ENCODE measurements at regions not wholly inside any gene's neighbourhood (a gene's known extent, or its start where the extent isn't known, plus 50 kb on each side); places are given as distances from the start of the nearest gene placed in this dataset.

GRCh38 chr5:58064801-58065200 is 395.1 kb downstream of the PLK2 start:
- no peak for DNase-seq (ENCODE audit: low spot score)
- in situ Hi-C loops (cut with HindIII; ENCODE audit: low sequenced_read_pairs): no loop called here

DNA sequence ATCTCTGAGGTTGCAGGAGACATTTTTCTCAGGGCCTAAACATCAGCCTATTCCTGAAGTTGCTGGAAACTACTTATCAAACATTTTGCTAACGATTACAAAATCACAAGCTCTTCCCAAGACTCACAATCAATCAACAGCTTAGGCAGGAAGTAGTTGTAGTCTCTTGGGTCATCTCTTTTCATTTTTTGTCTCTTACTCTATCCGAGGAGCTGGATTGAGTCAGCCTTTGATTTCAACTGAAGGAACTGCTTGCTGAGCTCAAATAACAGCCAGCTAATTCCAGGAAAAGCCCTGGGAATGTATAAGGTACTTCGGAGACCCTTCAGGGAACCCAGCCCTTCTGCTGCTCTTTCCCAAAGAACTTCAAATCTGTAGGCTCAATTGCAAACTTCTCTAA is 398.9 kb downstream of the PLK2 start:
- in situ Hi-C loops (cut with HindIII; ENCODE audit: low sequenced_read_pairs): no loop called here
- no peak for DNase-seq (ENCODE audit: low spot score)

GRCh38 chr5:58057324-58057723 is 402.6 kb downstream of the PLK2 start:
- in situ Hi-C loops (cut with HindIII; ENCODE audit: low sequenced_read_pairs): no loop called here
- DNase-seq (ENCODE audit: low spot score): no peak

GRCh38 chr5:58056546-58056945 is 403.3 kb downstream of the PLK2 start:
- DNase-seq (ENCODE audit: low spot score): no peak
- in situ Hi-C loops (cut with HindIII; ENCODE audit: low sequenced_read_pairs): no loop called here

DNA sequence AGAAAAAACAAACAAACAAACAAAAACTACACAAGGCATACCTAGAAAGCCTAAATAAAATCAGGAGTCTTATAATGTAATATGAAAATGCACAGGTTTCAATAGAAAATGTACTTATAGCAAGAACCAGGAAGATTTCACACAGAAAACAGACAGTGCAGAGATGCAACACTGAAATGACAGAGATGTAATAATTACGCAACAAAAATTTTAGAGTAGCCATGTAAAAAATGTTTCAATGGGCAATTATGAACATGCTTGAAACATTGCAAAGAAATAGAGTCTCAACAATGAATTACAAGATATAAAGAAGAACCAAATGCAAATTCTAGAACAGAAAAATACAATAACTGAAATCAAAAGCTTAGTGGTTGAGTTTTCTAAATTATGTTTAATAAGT is 405.9 kb downstream of the PLK2 start:
- in situ Hi-C loops (cut with HindIII; ENCODE audit: low sequenced_read_pairs): no loop called here
- no peak for DNase-seq (ENCODE audit: low spot score)

GRCh38 chr5:58048954-58049353 is 410.9 kb downstream of the PLK2 start:
- DNase-seq (ENCODE audit: low spot score): no peak
- in situ Hi-C loops (cut with HindIII; ENCODE audit: low sequenced_read_pairs): no loop called here

DNA sequence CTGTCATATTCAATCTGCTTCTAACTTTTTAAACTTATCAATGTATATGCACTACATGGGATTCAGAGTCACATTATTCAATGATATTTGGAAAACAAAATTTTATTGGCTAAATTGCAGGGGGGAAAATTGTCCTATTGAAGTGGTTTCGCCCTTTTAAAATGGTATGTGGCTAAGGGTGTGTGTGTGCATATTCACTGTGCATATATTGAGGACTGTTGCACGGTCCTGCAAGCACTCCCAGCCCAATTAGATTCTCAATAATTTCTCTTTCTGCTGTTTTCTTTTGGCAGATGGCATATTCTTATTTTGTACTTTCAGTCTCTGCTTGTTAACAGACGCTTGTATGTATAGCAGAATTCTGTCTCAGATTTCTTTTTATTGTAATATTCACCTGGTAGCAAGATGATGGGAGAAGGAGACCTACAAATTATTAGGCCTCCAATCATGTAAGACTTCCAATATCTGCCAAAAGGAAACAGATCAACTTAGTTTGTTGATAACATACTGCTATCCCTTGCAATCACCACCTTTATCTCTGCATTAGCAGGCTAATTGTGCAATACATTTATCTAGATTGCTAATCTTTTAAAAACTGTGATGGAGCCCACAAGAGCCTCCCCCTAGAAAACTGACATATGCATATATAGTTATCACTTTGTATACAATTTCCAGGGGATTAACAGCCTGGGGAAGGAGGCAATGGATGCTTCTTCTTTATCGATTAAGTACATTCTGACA is 411.5 kb downstream of the PLK2 start:
- in situ Hi-C loops (cut with HindIII; ENCODE audit: low sequenced_read_pairs): no loop called here
- no peak for DNase-seq (ENCODE audit: low spot score)

- in situ Hi-C loops (cut with HindIII; ENCODE audit: low sequenced_read_pairs): no loop called here
- no peak for DNase-seq (ENCODE audit: low spot score)
These were observed 413.5 kb downstream of the PLK2 start for GRCh38 chr5:58046371-58046770.

DNA sequence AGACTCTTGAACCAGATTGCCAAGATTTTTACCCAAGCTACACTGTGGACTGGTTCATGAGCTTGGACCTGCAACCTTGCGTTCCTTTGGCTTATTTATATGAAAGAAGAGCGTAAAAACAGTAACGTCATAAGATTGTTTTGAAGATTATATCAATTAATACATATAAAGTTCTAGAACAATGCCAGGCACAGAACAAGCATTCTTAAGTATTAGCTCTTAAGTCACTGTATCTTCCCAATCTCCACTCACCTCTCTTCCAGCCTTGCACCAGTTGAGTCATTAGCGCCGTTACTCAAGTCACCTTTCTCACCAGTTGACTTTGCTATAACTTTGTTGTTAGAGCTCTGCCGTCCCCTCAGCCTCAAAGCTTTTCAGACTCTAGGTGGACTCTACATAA is 415.7 kb downstream of the PLK2 start:
- in situ Hi-C loops (cut with HindIII; ENCODE audit: low sequenced_read_pairs): no loop called here
- no peak for DNase-seq (ENCODE audit: low spot score)

GRCh38 chr5:58043032-58043945 is 416.6 kb downstream of the PLK2 start:
- no peak for DNase-seq (ENCODE audit: low spot score)
- in situ Hi-C loops (cut with HindIII; ENCODE audit: low sequenced_read_pairs): no loop called here

DNA sequence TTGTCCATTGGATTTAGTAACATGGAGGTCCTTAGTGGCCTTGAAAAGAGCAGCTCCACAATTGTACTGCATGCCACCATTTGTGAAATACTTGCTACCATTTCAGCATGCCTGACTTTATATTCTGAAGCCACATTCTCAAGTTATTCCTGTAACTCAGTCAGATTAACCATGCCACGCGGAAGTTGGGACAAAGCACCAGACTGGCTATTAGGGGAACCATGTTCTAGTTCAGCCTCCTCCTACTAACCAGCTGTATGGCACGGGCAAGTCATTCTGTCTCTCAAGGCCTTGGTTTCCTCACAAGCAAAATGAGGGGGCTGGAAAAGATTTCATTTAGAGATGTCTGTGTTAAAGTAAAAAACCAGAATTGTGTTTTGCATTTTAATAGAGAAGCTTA is 418.0 kb downstream of the PLK2 start:
- in situ Hi-C loops (cut with HindIII; ENCODE audit: low sequenced_read_pairs): no loop called here
- DNase-seq (ENCODE audit: low spot score): no peak

- in situ Hi-C loops (cut with HindIII; ENCODE audit: low sequenced_read_pairs): no loop called here
- DNase-seq (ENCODE audit: low spot score): no peak
These were observed 419.0 kb downstream of the PLK2 start for GRCh38 chr5:58040846-58041245.

- in situ Hi-C loops (cut with HindIII; ENCODE audit: low sequenced_read_pairs): no loop called here
- no peak for DNase-seq (ENCODE audit: low spot score)
These were observed 419.8 kb downstream of the PLK2 start for GRCh38 chr5:58040044-58040443.

GRCh38 chr5:58037899-58038298 is 422.0 kb downstream of the PLK2 start:
- in situ Hi-C loops (cut with HindIII; ENCODE audit: low sequenced_read_pairs): no loop called here
- DNase-seq (ENCODE audit: low spot score): no peak

DNA sequence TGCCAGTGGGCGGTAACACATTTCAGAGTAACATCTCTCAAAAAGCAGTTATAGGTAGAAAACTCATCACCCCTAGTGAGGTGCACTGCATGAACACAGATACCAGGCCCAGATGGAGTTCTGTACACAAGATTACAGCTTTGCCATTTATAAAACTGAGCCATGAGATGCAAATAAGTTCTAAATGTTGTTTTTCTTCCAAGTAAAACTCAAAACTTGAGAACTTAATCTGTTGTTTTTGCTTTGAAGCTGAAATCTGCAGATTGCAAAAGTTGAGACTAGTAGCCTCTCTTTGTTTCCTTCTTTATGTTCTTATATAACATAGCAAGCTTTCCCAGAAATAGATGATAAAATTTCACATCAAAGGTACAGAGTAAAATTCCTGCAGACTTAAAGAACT is 434.1 kb downstream of the PLK2 start:
- DNase-seq (ENCODE audit: low spot score): no peak
- in situ Hi-C loops (cut with HindIII; ENCODE audit: low sequenced_read_pairs): no loop called here

- no peak for DNase-seq (ENCODE audit: low spot score)
- in situ Hi-C loops (cut with HindIII; ENCODE audit: low sequenced_read_pairs): no loop called here
These were observed 435.7 kb downstream of the PLK2 start for GRCh38 chr5:58024151-58024550.

- no peak for DNase-seq (ENCODE audit: low spot score)
- in situ Hi-C loops (cut with HindIII; ENCODE audit: low sequenced_read_pairs): no loop called here
These were observed 437.8 kb downstream of the PLK2 start for GRCh38 chr5:58022055-58022454.

GRCh38 chr5:58021466-58021865 is 438.4 kb downstream of the PLK2 start:
- no peak for DNase-seq (ENCODE audit: low spot score)
- in situ Hi-C loops (cut with HindIII; ENCODE audit: low sequenced_read_pairs): no loop called here

DNA sequence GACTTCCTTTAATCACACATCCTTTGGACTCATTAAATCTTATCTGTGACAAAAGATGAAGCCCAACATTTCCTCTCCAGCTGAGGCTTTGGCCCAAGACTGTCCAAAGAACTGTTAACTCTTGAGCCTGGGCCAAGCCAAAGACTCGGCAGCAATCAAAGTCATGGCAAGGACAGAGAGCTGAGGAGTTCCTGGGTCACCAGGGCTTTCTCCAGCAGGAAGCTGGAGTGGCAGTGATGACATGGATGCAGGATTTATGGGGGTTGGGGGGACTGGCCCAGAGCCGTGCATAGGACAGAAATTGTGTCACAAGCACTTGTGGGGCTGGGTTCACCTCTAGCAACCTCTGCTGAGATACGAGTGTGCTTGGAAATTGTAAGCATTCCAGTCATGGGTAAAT is 440.3 kb downstream of the PLK2 start:
- no peak for DNase-seq (ENCODE audit: low spot score)
- in situ Hi-C loops (cut with HindIII; ENCODE audit: low sequenced_read_pairs): no loop called here

- no peak for DNase-seq (ENCODE audit: low spot score)
- in situ Hi-C loops (cut with HindIII; ENCODE audit: low sequenced_read_pairs): no loop called here
These were observed 441.9 kb downstream of the PLK2 start for GRCh38 chr5:58018016-58018415.

DNA sequence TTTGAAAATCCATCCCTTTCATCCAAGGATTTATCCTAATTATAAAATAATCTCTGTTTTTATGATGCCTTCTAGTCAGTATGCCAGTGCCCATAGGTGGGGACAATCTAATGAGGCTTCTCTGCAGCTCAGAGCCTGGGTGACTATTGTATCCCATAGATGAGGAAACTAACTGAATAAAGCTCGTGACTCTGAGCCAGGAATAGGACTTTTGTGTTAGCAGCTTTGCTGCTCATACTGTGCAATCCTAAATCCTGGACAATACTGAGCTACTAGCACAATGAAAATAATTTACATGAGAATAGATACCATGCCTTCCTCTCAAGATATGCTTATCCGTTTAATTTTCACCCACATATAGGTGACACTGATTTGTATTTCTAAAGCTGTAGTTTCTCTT is 443.0 kb downstream of the PLK2 start:
- in situ Hi-C loops (cut with HindIII; ENCODE audit: low sequenced_read_pairs): no loop called here
- no peak for DNase-seq (ENCODE audit: low spot score)
